IMR-90 (cell line): ENCODE measurements at regions not wholly inside any gene's neighbourhood (a gene's known extent, or its start where the extent isn't known, plus 50 kb on each side); places are given as distances from the start of the nearest gene placed in this dataset.

Experiments used
- ATAC-seq: fragments of 200-7000 bp; cut with Tn5 transposase; 2 replicates; pipeline ENCODE4 v1.9.1; 2020; ENCODE audit warnings: low read depth, mild to moderate bottlenecking, moderate library complexity
- BruUV-seq: library from RNA; stranded (reverse); fragments of 400-500 nt; replicated peaks from 2 replicates; lab custom pipeline; 2021; lab: Mats Ljungman, UMichigan
- CTCF ChIA-PET: fragments of 300-600 bp; formaldehyde crosslinking; extraction: SDS; loops from one replicate; lab custom pipeline; 2021; ENCODE audit warnings: antibody characterized with exemption; lab: Yijun Ruan, JAX
- POLR2A ChIA-PET: fragments of 300-600 bp; sonication (Branson Sonifier 250); formaldehyde crosslinking; loops from one replicate; lab custom pipeline; 2022; ENCODE audit warnings: antibody characterized with exemption; ENCODE audit not compliant: unreplicated experiment; lab: Charles Lee
- DNase-seq: peaks from one replicate; pipeline ENCODE4 v3.0.0; 2013
- H2AFZ ChIP-seq: replicated peaks from 2 replicates; pipeline ENCODE3; 2013; ENCODE audit warnings: low read length, mild to moderate bottlenecking; ENCODE audit not compliant: poor library complexity
- H2AK5ac ChIP-seq: 2 replicates; pipeline ENCODE4 v1.6.1; 2013; ENCODE audit warnings: low read depth, low read length, inconsistent platforms
- H2AK9ac ChIP-seq: replicated peaks from 2 replicates; pipeline ENCODE3; 2013; ENCODE audit warnings: mild to moderate bottlenecking, low read depth, low read length, moderate library complexity; ENCODE audit not compliant: poor library complexity
- H2BK120ac ChIP-seq: 2 replicates; pipeline ENCODE4 v1.6.1; 2013; ENCODE audit warnings: low read depth, low read length, inconsistent platforms
- H2BK15ac ChIP-seq: 3 replicates; pipeline ENCODE4 v1.6.1; 2013; ENCODE audit warnings: low read depth, low read length, inconsistent platforms
- H2BK20ac ChIP-seq: 2 replicates; pipeline ENCODE4 v1.6.1; 2013; ENCODE audit warnings: low read depth, mild to moderate bottlenecking, inconsistent platforms, low read length, moderate library complexity
- H2BK5ac ChIP-seq: 2 replicates; pipeline ENCODE4 v1.6.1; 2013; ENCODE audit warnings: mild to moderate bottlenecking, low read depth, low read length, inconsistent platforms; ENCODE audit not compliant: poor library complexity, severe bottlenecking
- H3K14ac ChIP-seq: replicated peaks from 2 replicates; pipeline ENCODE4 v1.6.1; 2013; ENCODE audit warnings: low read depth, low read length, inconsistent platforms
- H3K18ac ChIP-seq: 2 replicates; pipeline ENCODE4 v1.6.1; 2013; ENCODE audit warnings: low read depth, low read length, control low read depth
- H3K23ac ChIP-seq: 2 replicates; pipeline ENCODE4 v1.6.1; 2013; ENCODE audit warnings: low read depth, low read length, inconsistent platforms
- H3K27ac ChIP-seq: 2 replicates; pipeline ENCODE4 v1.5.1; 2013; ENCODE audit warnings: mild to moderate bottlenecking, control low read depth, low read length; ENCODE audit not compliant: insufficient read depth
- H3K27me3 ChIP-seq: 2 replicates; pipeline ENCODE4 v1.6.1; 2013; ENCODE audit warnings: low read length; ENCODE audit not compliant: control insufficient read depth, insufficient read depth
- H3K36me3 ChIP-seq: 2 replicates; pipeline ENCODE4 v1.6.1; 2013; ENCODE audit warnings: low read length, mixed read lengths; ENCODE audit not compliant: control insufficient read depth, insufficient read depth
- H3K4ac ChIP-seq: 2 replicates; pipeline ENCODE4 v1.6.1; 2013; ENCODE audit warnings: low read depth, low read length, inconsistent platforms
- H3K4me1 ChIP-seq: 2 replicates; pipeline ENCODE4 v1.6.1; 2013; ENCODE audit warnings: low read length, mixed read lengths; ENCODE audit not compliant: control insufficient read depth, insufficient read depth
- H3K4me2 ChIP-seq: 2 replicates; pipeline ENCODE4 v1.6.1; 2013; ENCODE audit warnings: low read depth, mild to moderate bottlenecking, control low read depth, low read length, moderate library complexity
- H3K4me3 ChIP-seq: 2 replicates; pipeline ENCODE4 v1.5.1; 2013; ENCODE audit warnings: low read depth, mild to moderate bottlenecking, control low read depth, low read length, moderate library complexity; ENCODE audit not compliant: insufficient read depth
- H3K56ac ChIP-seq: 2 replicates; pipeline ENCODE4 v1.6.1; 2013; ENCODE audit warnings: low read length, inconsistent platforms; ENCODE audit not compliant: insufficient read depth; ENCODE audit errors: extremely low read depth
- H3K79me1 ChIP-seq, 2 experiments: 2 replicates each; pipeline ENCODE4 v1.6.1; 2013; ENCODE audit warnings: low read length in 2 of 2, inconsistent platforms in 1 of 2, low read depth in 1 of 2
- H3K9ac ChIP-seq: 2 replicates; pipeline ENCODE4 v1.6.1; 2013; ENCODE audit warnings: low read depth, low read length, control low read depth
- H3K9me1 ChIP-seq: 2 replicates; pipeline ENCODE4 v1.6.1; 2013; ENCODE audit warnings: low read length, inconsistent platforms; ENCODE audit not compliant: insufficient read depth
- H3K9me3 ChIP-seq: 2 replicates; pipeline ENCODE4 v1.6.1; 2013; ENCODE audit warnings: low read length; ENCODE audit not compliant: control insufficient read depth, insufficient read depth
- H4K20me1 ChIP-seq: 2 replicates; pipeline ENCODE4 v1.6.1; 2013; ENCODE audit warnings: low read length, inconsistent platforms; ENCODE audit not compliant: insufficient read depth
- H4K5ac ChIP-seq: 2 replicates; pipeline ENCODE4 v1.6.1; 2013; ENCODE audit warnings: mild to moderate bottlenecking, low read depth, low read length, control low read depth
- H4K8ac ChIP-seq, 2 experiments: 2 replicates each; pipeline ENCODE4 v1.6.1; 2013; ENCODE audit warnings: low read depth in 2 of 2, low read length in 2 of 2, control low read depth in 1 of 2, inconsistent platforms in 1 of 2
- H4K91ac ChIP-seq: 2 replicates; pipeline ENCODE4 v1.6.1; 2013; ENCODE audit warnings: low read depth, low read length, inconsistent platforms; ENCODE audit not compliant: insufficient read depth
- BHLHE40 ChIP-seq: fragments of 150-350 bp; IDR thresholded peaks from 2 replicates; pipeline ENCODE4 v1.6.1; 2016; ENCODE audit warnings: mild to moderate bottlenecking, low read depth, low read length
- CEBPB ChIP-seq: IDR thresholded peaks from 2 replicates; pipeline ENCODE4 v1.6.1; 2012; ENCODE audit warnings: low read depth, low read length, improper control_type of control experiment
- FOS ChIP-seq: fragments of 150-350 bp; IDR thresholded peaks from 2 replicates; pipeline ENCODE4 v1.6.1; 2016; ENCODE audit warnings: low read depth, low read length
- MXI1 ChIP-seq: IDR thresholded peaks from 2 replicates; pipeline ENCODE4 v1.6.1; 2012; ENCODE audit warnings: low read depth, mild to moderate bottlenecking, low read length, moderate library complexity, borderline replicate concordance
- NFE2L2 ChIP-seq: fragments of 150-350 bp; IDR thresholded peaks from 2 replicates; pipeline ENCODE4 v1.6.1; 2016; ENCODE audit warnings: low read depth, mild to moderate bottlenecking, low read length
- POLR2A ChIP-seq: IDR thresholded peaks from 2 replicates; pipeline ENCODE4 v1.6.1; 2012; ENCODE audit warnings: mild to moderate bottlenecking, low read depth, low read length
- RAD21 ChIP-seq: IDR thresholded peaks from 2 replicates; pipeline ENCODE4 v1.6.1; 2012; ENCODE audit warnings: low read length, improper control_type of control experiment
- RCOR1 ChIP-seq: IDR thresholded peaks from 2 replicates; pipeline ENCODE4 v1.6.1; 2012; ENCODE audit warnings: mild to moderate bottlenecking, low read length, improper control_type of control experiment; ENCODE audit not compliant: insufficient replicate concordance
- RFX5 ChIP-seq: IDR thresholded peaks from 2 replicates; pipeline ENCODE4 v1.8.0; 2012; ENCODE audit warnings: low read depth, mild to moderate bottlenecking, low read length, moderate library complexity
- SMC3 ChIP-seq: fragments of 150-350 bp; IDR thresholded peaks from 2 replicates; pipeline ENCODE4 v1.6.1; 2016; ENCODE audit warnings: low read depth, mild to moderate bottlenecking, antibody characterized with exemption, low read length, moderate library complexity
- USF2 ChIP-seq: fragments of 150-350 bp; IDR thresholded peaks from 2 replicates; pipeline ENCODE4 v1.6.1; 2017; ENCODE audit warnings: mild to moderate bottlenecking, antibody characterized with exemption, low read length, low read depth
- WGBS, 2 experiments: methylation state at CpG; one replicate each; pipeline versions ENCODE4 v1.1.5 to v1.1.7; 2013; ENCODE audit warnings: missing lambda C conversion rate in 2 of 2; ENCODE audit not compliant: insufficient read length in 1 of 2; ENCODE audit errors: extremely low coverage in 2 of 2; 5-methylcytosine and 5-hydroxymethylcytosine counted together
- dilution Hi-C: fragments of 300-500 bp; cut with HindIII; formaldehyde crosslinking; loops from one replicate; pipeline ENCODE4 v1.14.3; 2018; ENCODE audit warnings: low sequenced_read_pairs; ENCODE audit not compliant: unreplicated experiment
- in situ Hi-C: fragments of 300-500 bp; cut with MboI; formaldehyde crosslinking; loops from 3 replicates; pipeline ENCODE4 v1.14.3; 2019; ENCODE audit warnings: low sequenced_read_pairs, inconsistent platforms, mixed read lengths
- intact Hi-C: fragments of 100-400 bp; cut with micrococcal nuclease; formaldehyde crosslinking; loops from 2 replicates; pipeline ENCODE4 v1.10.0; 2022
- TF ChIP-seq, protein P1 (sequence below): conservative IDR thresholded peaks from 2 replicates; pipeline ENCODE4 v1.5.1; 2012; ENCODE audit warnings: mild to moderate bottlenecking, low read depth, low read length, improper control_type of control experiment
- TF ChIP-seq, protein P2 (sequence below): fragments of 150-350 bp; IDR thresholded peaks from 2 replicates; pipeline ENCODE4 v1.6.1; 2016; ENCODE audit warnings: low read depth, mild to moderate bottlenecking, low read length, moderate library complexity, borderline replicate concordance

DNA sequence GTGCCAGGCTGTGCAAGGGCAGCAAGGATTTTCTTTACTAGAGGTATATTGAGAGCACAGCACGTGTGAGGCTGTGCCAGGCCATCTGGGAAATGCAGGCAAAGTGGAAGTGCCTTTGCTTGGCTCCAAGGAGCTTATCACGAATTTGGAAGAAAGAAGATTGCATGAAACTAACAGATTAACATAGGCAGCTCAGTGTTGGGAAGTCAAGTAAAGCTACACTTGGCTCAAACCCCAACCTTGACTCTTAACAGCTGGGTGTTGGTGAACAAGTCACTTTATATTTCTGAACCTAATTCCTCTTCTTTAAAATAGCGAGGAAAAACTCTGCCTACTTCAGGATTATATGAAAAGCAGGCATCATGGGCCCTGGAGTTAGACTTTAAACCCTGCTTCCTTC lies 105.2 kb downstream of the PLCE1 start:
- peaks cover 8% of the 10 kb centered on the region; the same call in 1 of the 2 replicates for H3K4me1 ChIP-seq
- no peaks in the 10 kb centered on the region for H3K36me3 ChIP-seq
- no peak overlapping the region for H3K14ac ChIP-seq
- no peak overlapping the region for H3K4me2 ChIP-seq
- no peak for ATAC-seq
- no peak overlapping the region for H4K5ac ChIP-seq
- in situ Hi-C loops, result no loop called here
- H2BK5ac ChIP-seq, result no peak overlapping the region
- H3K18ac ChIP-seq, result no peak overlapping the region
- dilution Hi-C loops, result no loop called here
- H3K79me1 ChIP-seq, result no peaks in the 10 kb centered on the region
- intact Hi-C loops, result no loop called here
- H2AK9ac ChIP-seq, result no peak overlapping the region
- ChIA-PET CTCF (no interaction called here), POLR2A (interaction anchor here (0.8 kb wide), 1 partner anchor 309 kb away, joined by 3 read pairs; no protein-coding TSS in a partner anchor)
- BruUV-seq, result no TSS peak
- no peaks in the 10 kb centered on the region for H3K9me3 ChIP-seq
- no peak overlapping the region for H2BK15ac ChIP-seq
- no peak overlapping the region for H3K23ac ChIP-seq
- H3K27me3 ChIP-seq, result 0 out of 2 replicates have a peak, but pooled peaks cover 2% of the 10 kb centered on the region
- no CpG with 5 or more reads among the region's 3 CpGs for WGBS, 2 experiments
- no peak overlapping the region for H3K4ac ChIP-seq
- no peak overlapping the region for H3K4me3 ChIP-seq
- no peak overlapping the region for H3K27ac ChIP-seq
- H2BK20ac ChIP-seq, result no peak overlapping the region
- H3K9ac ChIP-seq, result no peak overlapping the region
- peaks cover 6% of the 10 kb centered on the region; the same call in 1 of the 2 replicates for H3K9me1 ChIP-seq
- no peak overlapping the region for H2AK5ac ChIP-seq
- H2AFZ ChIP-seq, result no peak overlapping the region
- H3K56ac ChIP-seq, result no peak overlapping the region
- TF ChIP-seq BHLHE40 (no peak), RAD21 (no peak), CEBPB (no peak), USF2 (no peak), POLR2A (no peak), SMC3 (no peak), RCOR1 (no peak), RFX5 (no peak), FOS (no peak), MXI1 (no peak), NFE2L2 (no peak)
- TF ChIP-seq, protein P1, sequence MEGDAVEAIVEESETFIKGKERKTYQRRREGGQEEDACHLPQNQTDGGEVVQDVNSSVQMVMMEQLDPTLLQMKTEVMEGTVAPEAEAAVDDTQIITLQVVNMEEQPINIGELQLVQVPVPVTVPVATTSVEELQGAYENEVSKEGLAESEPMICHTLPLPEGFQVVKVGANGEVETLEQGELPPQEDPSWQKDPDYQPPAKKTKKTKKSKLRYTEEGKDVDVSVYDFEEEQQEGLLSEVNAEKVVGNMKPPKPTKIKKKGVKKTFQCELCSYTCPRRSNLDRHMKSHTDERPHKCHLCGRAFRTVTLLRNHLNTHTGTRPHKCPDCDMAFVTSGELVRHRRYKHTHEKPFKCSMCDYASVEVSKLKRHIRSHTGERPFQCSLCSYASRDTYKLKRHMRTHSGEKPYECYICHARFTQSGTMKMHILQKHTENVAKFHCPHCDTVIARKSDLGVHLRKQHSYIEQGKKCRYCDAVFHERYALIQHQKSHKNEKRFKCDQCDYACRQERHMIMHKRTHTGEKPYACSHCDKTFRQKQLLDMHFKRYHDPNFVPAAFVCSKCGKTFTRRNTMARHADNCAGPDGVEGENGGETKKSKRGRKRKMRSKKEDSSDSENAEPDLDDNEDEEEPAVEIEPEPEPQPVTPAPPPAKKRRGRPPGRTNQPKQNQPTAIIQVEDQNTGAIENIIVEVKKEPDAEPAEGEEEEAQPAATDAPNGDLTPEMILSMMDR, result no peak
- TF ChIP-seq, protein P2, sequence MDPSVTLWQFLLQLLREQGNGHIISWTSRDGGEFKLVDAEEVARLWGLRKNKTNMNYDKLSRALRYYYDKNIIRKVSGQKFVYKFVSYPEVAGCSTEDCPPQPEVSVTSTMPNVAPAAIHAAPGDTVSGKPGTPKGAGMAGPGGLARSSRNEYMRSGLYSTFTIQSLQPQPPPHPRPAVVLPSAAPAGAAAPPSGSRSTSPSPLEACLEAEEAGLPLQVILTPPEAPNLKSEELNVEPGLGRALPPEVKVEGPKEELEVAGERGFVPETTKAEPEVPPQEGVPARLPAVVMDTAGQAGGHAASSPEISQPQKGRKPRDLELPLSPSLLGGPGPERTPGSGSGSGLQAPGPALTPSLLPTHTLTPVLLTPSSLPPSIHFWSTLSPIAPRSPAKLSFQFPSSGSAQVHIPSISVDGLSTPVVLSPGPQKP, result no peak
- no peak for DNase-seq
- H2BK120ac ChIP-seq, result no peak overlapping the region
- no peaks in the 10 kb centered on the region for H4K20me1 ChIP-seq
- no peak overlapping the region for H4K91ac ChIP-seq
- H4K8ac ChIP-seq, result no peak overlapping the region
